ENCODE measurements at regions not wholly inside any gene's neighbourhood (a gene's known extent, or its start where the extent isn't known, plus 50 kb on each side); places are given as distances from the start of the nearest gene placed in this dataset.

GRCh38 chr16:27600381-27600780 lies 50.4 kb downstream of the KATNIP start (continued):
- no peak for TF ChIP-seq ZHX1 (CRISPR knock-in tag; IDR thresholded peaks at IDR 0.05; ENCODE audit: low read depth)
- TF ChIP-seq HNRNPL (IDR thresholded peaks at IDR 0.05; ENCODE audit: low read depth, low read length) = no peak
- no peak for TF ChIP-seq PRMT3 (CRISPR knock-in tag; IDR thresholded peaks at IDR 0.05; ENCODE audit: borderline replicate concordance, low read depth)

- H3K9me3 ChIP-seq (ENCODE audit: low read length) = no peaks in the 10 kb centered on the region
- H3K36me3 ChIP-seq (replicated peaks in 1 of 2; ENCODE audit: control insufficient read depth in 1 of 2, insufficient read depth in 2 of 2, low read length in 2 of 2) = no peaks in the 10 kb centered on the region
- ATAC-seq = no peak
- POLR2A ChIA-PET = no interaction called here
- intact Hi-C loops (cut with micrococcal nuclease; ENCODE audit: unreplicated experiment) (loop anchor here (10.0 kb wide), 1 partner anchor 87 kb away; no protein-coding TSS in a partner anchor), in situ Hi-C loops (cut with HindIII; ENCODE audit: extremely low pct_ligation_motif_present, low pct_unique_long_range_greater_than_20kb) (no loop called here)
- H3K79me2 ChIP-seq (ENCODE audit: insufficient read depth, low read length) = no peaks in the 10 kb centered on the region
- H3K27me3 ChIP-seq (ENCODE audit: control insufficient read depth in 1 of 2, insufficient read depth in 2 of 2, low read length in 2 of 2) = no peaks in the 10 kb centered on the region
- no peak overlapping the region for H3K4me3 ChIP-seq (replicated peaks in 1 of 3; ENCODE audit: insufficient read depth in 1 of 3, low read depth in 2 of 3, low read length in 3 of 3)
- H3K9ac ChIP-seq (ENCODE audit: insufficient read depth, low read depth, low read length) = no peak overlapping the region
- CTCF ChIA-PET (ENCODE audit: low intra/inter-chr PET ratio, low total read pairs) = no interaction called here
- 90% methylated on average over 4 of the region's 4 CpGs for WGBS (ENCODE audit: low lambda C conversion rate)
- BruUV-seq (replicated peaks) = no TSS peak
- H2AFZ ChIP-seq (ENCODE audit: low read length) = no peak overlapping the region
- H3K27ac ChIP-seq (ENCODE audit: extremely low read length, insufficient read depth, low read length) = no peak overlapping the region
- no peak for DNase-seq (ENCODE audit: low spot score)
- H3K4me1 ChIP-seq (ENCODE audit: insufficient read depth, low read length) = no peaks in the 10 kb centered on the region
- no peaks in the 10 kb centered on the region for H4K20me1 ChIP-seq (ENCODE audit: insufficient read depth, low read length)
- H3K4me2 ChIP-seq (ENCODE audit: low read depth, low read length) = no peak overlapping the region
- FAIRE-seq = no peak
- TF ChIP-seq ZNF558 (CRISPR knock-in tag; IDR thresholded peaks at IDR 0.05; ENCODE audit: borderline replicate concordance) (no peak), ZNF142 (CRISPR knock-in tag; IDR thresholded peaks at IDR 0.05) (no peak), AKNA (CRISPR knock-in tag; IDR thresholded peaks at IDR 0.05; ENCODE audit: borderline replicate concordance) (no peak), EZH2 (conservative IDR thresholded peaks at IDR 0.05; ENCODE audit: low read depth, low read length) (no peak), GLMP (CRISPR knock-in tag; IDR thresholded peaks at IDR 0.05; ENCODE audit: borderline replicate concordance) (no peak)
Measured at GRCh38 chr16:27602103-27602502, 52.2 kb downstream of the KATNIP start.

Measured in HepG2 (cell line).